PC-3 (cell line): ENCODE measurements at regions not wholly inside any gene's neighbourhood (a gene's known extent, or its start where the extent isn't known, plus 50 kb on each side); places are given as distances from the start of the nearest gene placed in this dataset.

Experiments
- EZH2 ChIP-seq: fragments of 300-600 bp; sonication (generic); IDR thresholded peaks from one replicate; pipeline ENCODE4 v1.6.1; 2017; ENCODE audit warnings: antibody characterized with exemption, mild to moderate bottlenecking, low read length; ENCODE audit not compliant: unreplicated experiment
- EZH2phosphoT487 ChIP-seq: fragments of 300-600 bp; sonication (generic); IDR thresholded peaks from 2 replicates; pipeline ENCODE4 v1.6.1; 2018; ENCODE audit warnings: mild to moderate bottlenecking, antibody characterized with exemption, low read length, borderline replicate concordance
- TF ChIP-seq, protein P1 (sequence below): fragments of 300-600 bp; sonication (generic); conservative IDR thresholded peaks from 2 replicates; pipeline ENCODE4 v1.5.1; 2017; ENCODE audit warnings: antibody characterized with exemption, low read depth, mild to moderate bottlenecking, low read length

DNA sequence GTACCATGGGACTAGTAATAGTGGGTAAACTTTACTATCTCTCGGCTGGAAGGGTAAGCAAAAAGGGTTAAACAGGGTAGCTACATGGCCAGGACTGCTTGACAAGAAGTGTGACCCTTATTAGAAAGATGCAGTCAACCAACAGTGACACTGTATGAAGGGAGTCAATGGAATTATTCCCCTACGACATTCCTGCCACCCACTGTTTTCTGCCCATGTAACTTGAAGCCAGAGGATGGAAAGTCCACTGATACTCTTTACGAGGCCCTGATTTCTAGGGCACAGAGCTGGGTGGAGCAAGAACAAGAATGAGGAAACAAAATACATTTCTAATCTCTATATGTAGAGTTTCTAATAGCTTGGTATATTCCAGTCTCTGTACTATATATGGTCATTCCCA is 1102.5 kb downstream of the CDH11 start:
- TF ChIP-seq, protein P1, sequence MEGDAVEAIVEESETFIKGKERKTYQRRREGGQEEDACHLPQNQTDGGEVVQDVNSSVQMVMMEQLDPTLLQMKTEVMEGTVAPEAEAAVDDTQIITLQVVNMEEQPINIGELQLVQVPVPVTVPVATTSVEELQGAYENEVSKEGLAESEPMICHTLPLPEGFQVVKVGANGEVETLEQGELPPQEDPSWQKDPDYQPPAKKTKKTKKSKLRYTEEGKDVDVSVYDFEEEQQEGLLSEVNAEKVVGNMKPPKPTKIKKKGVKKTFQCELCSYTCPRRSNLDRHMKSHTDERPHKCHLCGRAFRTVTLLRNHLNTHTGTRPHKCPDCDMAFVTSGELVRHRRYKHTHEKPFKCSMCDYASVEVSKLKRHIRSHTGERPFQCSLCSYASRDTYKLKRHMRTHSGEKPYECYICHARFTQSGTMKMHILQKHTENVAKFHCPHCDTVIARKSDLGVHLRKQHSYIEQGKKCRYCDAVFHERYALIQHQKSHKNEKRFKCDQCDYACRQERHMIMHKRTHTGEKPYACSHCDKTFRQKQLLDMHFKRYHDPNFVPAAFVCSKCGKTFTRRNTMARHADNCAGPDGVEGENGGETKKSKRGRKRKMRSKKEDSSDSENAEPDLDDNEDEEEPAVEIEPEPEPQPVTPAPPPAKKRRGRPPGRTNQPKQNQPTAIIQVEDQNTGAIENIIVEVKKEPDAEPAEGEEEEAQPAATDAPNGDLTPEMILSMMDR = no peak
- TF ChIP-seq EZH2 = no peak
- no peak for TF ChIP-seq EZH2phosphoT487
